ENCODE measurements at regions not wholly inside any gene's neighbourhood (a gene's known extent, or its start where the extent isn't known, plus 50 kb on each side); places are given as distances from the start of the nearest gene placed in this dataset.

DNA sequence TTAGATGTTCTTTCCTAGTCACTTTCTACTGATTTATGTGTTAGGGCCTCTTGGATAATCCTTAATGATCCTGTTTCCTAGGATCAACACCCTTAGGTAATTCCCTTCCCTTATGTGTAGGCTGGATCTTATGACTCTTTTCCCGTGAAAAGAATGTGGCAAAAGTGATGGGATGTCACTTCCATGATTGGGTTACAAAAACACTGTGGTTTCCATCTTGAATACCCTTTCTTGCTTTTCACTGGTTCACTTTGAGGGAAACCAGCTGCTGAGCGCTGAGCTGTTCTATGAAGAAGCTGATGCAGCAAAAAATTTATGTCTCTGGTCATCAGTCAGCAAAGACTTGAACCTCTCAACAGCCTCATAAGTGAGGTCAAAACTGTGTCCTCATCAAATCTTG is 609.4 kb downstream of the OLFM4 start:
- H3K4me3 ChIP-seq (ENCODE audit: low read depth, low read length), result no peak overlapping the region
- TF ChIP-seq, protein P1, sequence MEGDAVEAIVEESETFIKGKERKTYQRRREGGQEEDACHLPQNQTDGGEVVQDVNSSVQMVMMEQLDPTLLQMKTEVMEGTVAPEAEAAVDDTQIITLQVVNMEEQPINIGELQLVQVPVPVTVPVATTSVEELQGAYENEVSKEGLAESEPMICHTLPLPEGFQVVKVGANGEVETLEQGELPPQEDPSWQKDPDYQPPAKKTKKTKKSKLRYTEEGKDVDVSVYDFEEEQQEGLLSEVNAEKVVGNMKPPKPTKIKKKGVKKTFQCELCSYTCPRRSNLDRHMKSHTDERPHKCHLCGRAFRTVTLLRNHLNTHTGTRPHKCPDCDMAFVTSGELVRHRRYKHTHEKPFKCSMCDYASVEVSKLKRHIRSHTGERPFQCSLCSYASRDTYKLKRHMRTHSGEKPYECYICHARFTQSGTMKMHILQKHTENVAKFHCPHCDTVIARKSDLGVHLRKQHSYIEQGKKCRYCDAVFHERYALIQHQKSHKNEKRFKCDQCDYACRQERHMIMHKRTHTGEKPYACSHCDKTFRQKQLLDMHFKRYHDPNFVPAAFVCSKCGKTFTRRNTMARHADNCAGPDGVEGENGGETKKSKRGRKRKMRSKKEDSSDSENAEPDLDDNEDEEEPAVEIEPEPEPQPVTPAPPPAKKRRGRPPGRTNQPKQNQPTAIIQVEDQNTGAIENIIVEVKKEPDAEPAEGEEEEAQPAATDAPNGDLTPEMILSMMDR (IDR thresholded peaks at IDR 0.05; ENCODE audit: low read depth, low read length, missing control alignments), result no peak
- no peak for DNase-seq (ENCODE audit: low read depth)

DNA sequence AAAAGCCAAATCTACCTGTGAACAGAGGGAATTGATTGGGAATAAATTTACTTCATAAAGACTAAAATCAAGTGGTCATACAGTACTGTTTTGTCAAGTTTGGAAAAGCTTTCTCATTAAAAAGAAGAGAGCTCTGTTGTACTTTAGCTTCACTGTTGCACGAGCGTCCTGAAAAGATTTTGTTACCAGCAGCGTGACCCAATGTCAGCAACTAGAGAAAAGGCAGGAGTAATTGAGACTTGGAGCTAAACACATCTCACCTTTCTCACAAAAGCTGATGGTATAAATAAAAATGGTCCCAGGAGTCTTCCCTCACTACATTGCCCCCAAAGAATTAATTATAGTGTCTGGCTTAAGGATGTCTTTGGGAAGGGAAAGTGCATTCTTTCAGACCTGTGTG is 613.7 kb downstream of the OLFM4 start:
- DNase-seq (ENCODE audit: low read depth), result no peak
- no peak overlapping the region for H3K4me3 ChIP-seq (ENCODE audit: low read depth, low read length)
- TF ChIP-seq, protein P1 (IDR thresholded peaks at IDR 0.05; ENCODE audit: low read depth, low read length, missing control alignments), result no peak

- H3K4me3 ChIP-seq (ENCODE audit: low read depth, low read length), result no peak overlapping the region
- TF ChIP-seq, protein P1 (IDR thresholded peaks at IDR 0.05; ENCODE audit: low read depth, low read length, missing control alignments), result no peak
- no peak for DNase-seq (ENCODE audit: low read depth)
Measured at GRCh38 chr13:53648673-53649072, 620.1 kb downstream of the OLFM4 start.

GRCh38 chr13:53672005-53672404 is 643.4 kb downstream of the OLFM4 start:
- TF ChIP-seq, protein P1 (IDR thresholded peaks at IDR 0.05; ENCODE audit: low read depth, low read length, missing control alignments), result no peak
- DNase-seq (ENCODE audit: low read depth), result no peak
- no peak overlapping the region for H3K4me3 ChIP-seq (ENCODE audit: low read depth, low read length)

DNA sequence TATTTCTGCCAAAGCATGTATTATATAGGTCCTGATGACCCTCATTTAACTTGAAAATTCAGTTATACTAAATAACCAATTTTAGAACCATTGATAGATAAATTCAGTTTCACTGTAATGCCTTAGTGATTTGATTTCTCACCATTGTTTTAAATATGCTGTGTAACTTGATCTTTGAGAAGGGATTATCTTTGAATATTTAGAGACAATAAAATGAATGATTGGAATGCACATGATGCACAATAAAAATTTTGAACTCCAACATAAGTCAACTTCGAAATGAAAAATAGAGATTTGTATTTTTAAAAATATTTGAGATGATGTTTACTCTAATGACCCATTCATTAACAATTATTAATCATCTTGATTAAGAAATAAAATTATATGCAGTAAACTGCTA is 654.5 kb downstream of the OLFM4 start:
- TF ChIP-seq, protein P1 (IDR thresholded peaks at IDR 0.05; ENCODE audit: low read depth, low read length, missing control alignments), result no peak
- DNase-seq (ENCODE audit: low read depth), result no peak
- no peak overlapping the region for H3K4me3 ChIP-seq (ENCODE audit: low read depth, low read length)

DNA sequence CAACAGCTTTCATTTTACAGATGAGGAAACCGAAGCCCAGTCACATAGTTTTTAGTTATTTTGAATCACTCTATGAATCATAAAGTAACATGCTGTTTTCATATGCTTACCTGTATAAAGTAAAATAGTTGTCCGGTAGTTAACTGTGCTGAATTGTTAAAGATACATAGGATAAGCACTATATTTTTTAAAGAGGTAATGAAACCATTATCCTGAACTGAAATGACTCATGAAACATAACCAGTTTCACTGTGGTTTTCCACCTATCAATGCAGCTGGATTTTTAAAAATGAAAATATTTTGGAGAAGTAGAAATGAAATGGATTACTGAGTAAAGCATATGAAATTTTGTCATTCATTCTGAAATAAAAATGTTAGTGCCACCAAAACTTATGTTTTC is 655.0 kb downstream of the OLFM4 start:
- H3K4me3 ChIP-seq (ENCODE audit: low read depth, low read length), result no peak overlapping the region
- no peak for DNase-seq (ENCODE audit: low read depth)
- TF ChIP-seq, protein P1 (IDR thresholded peaks at IDR 0.05; ENCODE audit: low read depth, low read length, missing control alignments), result no peak

DNA sequence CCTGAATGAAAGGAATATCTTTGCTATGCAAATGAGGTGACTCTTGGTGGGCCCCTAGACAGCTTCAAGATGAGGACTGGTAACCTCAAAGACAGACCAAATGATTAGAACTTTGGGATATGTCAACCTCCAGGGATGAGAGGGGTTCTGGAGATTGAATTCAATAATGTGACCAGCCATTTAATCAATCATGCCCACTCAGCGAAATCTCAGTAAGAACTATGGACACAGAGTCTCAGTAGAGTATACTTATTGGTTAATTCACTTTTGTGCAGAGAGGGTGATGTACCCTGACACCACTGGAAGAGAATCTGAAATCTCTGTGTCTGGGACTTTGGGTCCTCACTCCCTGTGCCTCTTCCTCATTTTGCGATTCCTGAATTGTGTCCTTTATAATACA is 662.8 kb downstream of the OLFM4 start:
- no peak for DNase-seq (ENCODE audit: low read depth)
- TF ChIP-seq, protein P1 (IDR thresholded peaks at IDR 0.05; ENCODE audit: low read depth, low read length, missing control alignments), result no peak
- no peak overlapping the region for H3K4me3 ChIP-seq (ENCODE audit: low read depth, low read length)

Measured in GM12864 (cell line).